ENCODE measurements at regions not wholly inside any gene's neighbourhood (a gene's known extent, or its start where the extent isn't known, plus 50 kb on each side); places are given as distances from the start of the nearest gene placed in this dataset.

- H3K4me2 ChIP-seq (ENCODE audit: low read length) = no peak overlapping the region
- no peak overlapping the region for H3K9ac ChIP-seq
- H3K4me1 ChIP-seq = no peaks in the 10 kb centered on the region
- no peaks in the 10 kb centered on the region for H3K79me2 ChIP-seq
- no peak for TF ChIP-seq CTCF (IDR thresholded peaks at IDR 0.05)
- no peaks in the 10 kb centered on the region for H3K9me3 ChIP-seq (ENCODE audit: control insufficient read depth, low read length)
- no peak overlapping the region for H2AFZ ChIP-seq
- H3K27me3 ChIP-seq (ENCODE audit: control insufficient read depth, insufficient read depth, low read length) = no peaks in the 10 kb centered on the region
- H3K4me3 ChIP-seq (ENCODE audit: low read depth, low read length) = no peak overlapping the region
- H3K27ac ChIP-seq = no peak overlapping the region
- H3K36me3 ChIP-seq (ENCODE audit: control insufficient read depth, insufficient read depth, low read length) = no peaks in the 10 kb centered on the region
Measured at GRCh38 chrX:7775987-7776386, 67.0 kb upstream of the VCX start.

- Histone ChIP-seq H3K4me2 (ENCODE audit: low read length) (no peak overlapping the region), H3K4me3 (ENCODE audit: low read depth, low read length) (no peak overlapping the region), H3K27me3 (ENCODE audit: control insufficient read depth, insufficient read depth, low read length) (no peaks in the 10 kb centered on the region), H3K9me3 (ENCODE audit: control insufficient read depth, low read length) (no peaks in the 10 kb centered on the region), H3K4me1 (no peaks in the 10 kb centered on the region), H3K9ac (no peak overlapping the region), H3K27ac (no peak overlapping the region), H3K79me2 (no peaks in the 10 kb centered on the region), H3K36me3 (ENCODE audit: control insufficient read depth, insufficient read depth, low read length) (no peaks in the 10 kb centered on the region), H2AFZ (no peak overlapping the region)
- TF ChIP-seq CTCF (IDR thresholded peaks at IDR 0.05) = no peak
Measured at GRCh38 chrX:7771788-7772438, 71.1 kb upstream of the VCX start.

GRCh38 chrX:7759830-7760229, 83.1 kb upstream of the VCX start:
- Histone ChIP-seq H3K9me3 (ENCODE audit: control insufficient read depth, low read length) (no peaks in the 10 kb centered on the region), H3K27me3 (ENCODE audit: control insufficient read depth, insufficient read depth, low read length) (no peaks in the 10 kb centered on the region), H3K79me2 (no peaks in the 10 kb centered on the region), H3K4me1 (no peaks in the 10 kb centered on the region), H3K4me3 (ENCODE audit: low read depth, low read length) (no peak overlapping the region), H2AFZ (no peak overlapping the region), H3K9ac (no peak overlapping the region), H3K36me3 (ENCODE audit: control insufficient read depth, insufficient read depth, low read length) (no peaks in the 10 kb centered on the region), H3K27ac (no peak overlapping the region), H3K4me2 (ENCODE audit: low read length) (no peak overlapping the region)
- no peak for TF ChIP-seq CTCF (IDR thresholded peaks at IDR 0.05)

GRCh38 chrX:7746856-7747255, 96.1 kb upstream of the VCX start:
- TF ChIP-seq CTCF (IDR thresholded peaks at IDR 0.05) = no peak
- H2AFZ ChIP-seq = no peak overlapping the region

GRCh38 chrX:7730071-7730470, 112.9 kb upstream of the VCX start:
- Histone ChIP-seq H3K9ac (no peak overlapping the region), H3K9me3 (ENCODE audit: control insufficient read depth, low read length) (no peaks in the 10 kb centered on the region), H3K79me2 (no peaks in the 10 kb centered on the region), H3K27me3 (ENCODE audit: control insufficient read depth, insufficient read depth, low read length) (no peaks in the 10 kb centered on the region), H3K36me3 (ENCODE audit: control insufficient read depth, insufficient read depth, low read length) (no peaks in the 10 kb centered on the region), H2AFZ (no peak overlapping the region), H3K27ac (no peak overlapping the region), H3K4me2 (ENCODE audit: low read length) (no peak overlapping the region), H3K4me3 (ENCODE audit: low read depth, low read length) (no peak overlapping the region), H3K4me1 (no peaks in the 10 kb centered on the region)
- TF ChIP-seq CTCF (IDR thresholded peaks at IDR 0.05) = no peak

More at GRCh38 chrX:7746856-7747255, 96.1 kb upstream of the VCX start:
- Histone ChIP-seq H3K9ac (no peak overlapping the region), H3K4me1 (no peaks in the 10 kb centered on the region), H3K79me2 (no peaks in the 10 kb centered on the region), H3K36me3 (ENCODE audit: control insufficient read depth, insufficient read depth, low read length) (no peaks in the 10 kb centered on the region), H3K27me3 (ENCODE audit: control insufficient read depth, insufficient read depth, low read length) (no peaks in the 10 kb centered on the region), H3K27ac (no peak overlapping the region), H3K9me3 (ENCODE audit: control insufficient read depth, low read length) (no peaks in the 10 kb centered on the region), H3K4me3 (ENCODE audit: low read depth, low read length) (no peak overlapping the region), H3K4me2 (ENCODE audit: low read length) (no peak overlapping the region)
